ENCODE measurements at regions not wholly inside any gene's neighbourhood (a gene's known extent, or its start where the extent isn't known, plus 50 kb on each side); places are given as distances from the start of the nearest gene placed in this dataset.

- H3K23ac ChIP-seq (ENCODE audit: insufficient read length, low read depth, low read length): no peak overlapping the region
- no peak overlapping the region for H3K4me3 Mint-ChIP-seq
- H3K4me1 Mint-ChIP-seq: peaks cover 16% of the 10 kb centered on the region in 2 experiments
- no peak for TF ChIP-seq CTCF (conservative IDR thresholded peaks at IDR 0.05)
- H3K4me2 ChIP-seq (ENCODE audit: insufficient read depth, insufficient read length, low read length): no peak overlapping the region
- H3K4me1 ChIP-seq (ENCODE audit: insufficient read depth, low read length): peaks cover 6% of the 10 kb centered on the region
- no peak overlapping the region for H2BK20ac ChIP-seq (ENCODE audit: low read depth, low read length, poor library complexity, severe bottlenecking)
- no peaks in the 10 kb centered on the region for H3K79me1 ChIP-seq (ENCODE audit: insufficient read depth, low read depth, low read length, poor library complexity, severe bottlenecking)
- peaks cover 1 to 17% (median 7%) of the 10 kb centered on the region in 3 experiments; a peak in 5 of 7 replicates for H3K36me3 Mint-ChIP-seq (ENCODE audit: insufficient read depth in 1 of 3, low read depth in 3 of 3)
- H3K9me3 ChIP-seq (ENCODE audit: control insufficient read depth, low read depth, low read length): no peaks in the 10 kb centered on the region
- H3K27me3 Mint-ChIP-seq (ENCODE audit: low read depth): no peaks in the 10 kb centered on the region
- H2BK15ac ChIP-seq (ENCODE audit: low read depth, low read length): no peak overlapping the region
- H4K91ac ChIP-seq (ENCODE audit: insufficient read length, low read depth, low read length): no peak overlapping the region
- H4K5ac ChIP-seq (ENCODE audit: insufficient read length, low read depth, low read length): no peak overlapping the region
- no peak overlapping the region for H3K9ac ChIP-seq (ENCODE audit: extremely low read depth, insufficient read length, low read length)
- H3K9me3 Mint-ChIP-seq: peaks cover 8 to 23% of the 10 kb centered on the region in 2 experiments
- H3T11ph ChIP-seq (ENCODE audit: low read length): no peak overlapping the region
- no peak overlapping the region for H3K4ac ChIP-seq (ENCODE audit: low read depth, low read length)
- H3K27me3 ChIP-seq (ENCODE audit: insufficient read depth, low read length): no peaks in the 10 kb centered on the region
- DNase-seq: no peak
- no peak overlapping the region for H3K27ac Mint-ChIP-seq
- no peak overlapping the region for H4K8ac ChIP-seq (replicated peaks; ENCODE audit: insufficient read length, low read depth, low read length)
- H4K20me1 ChIP-seq (ENCODE audit: control insufficient read depth, insufficient read depth, insufficient read length): no peaks in the 10 kb centered on the region
- no peak overlapping the region for H2BK12ac ChIP-seq (ENCODE audit: insufficient read length, low read depth, low read length)
- H3K14ac ChIP-seq (ENCODE audit: insufficient read depth, low read length): no peak overlapping the region
- H3K56ac ChIP-seq (ENCODE audit: insufficient read length, low read depth, low read length): no peak overlapping the region
- no CpG with 5 or more reads among the region's 1 CpG for WGBS (ENCODE audit: extremely low coverage, insufficient read length, low lambda C conversion rate)
- no peak overlapping the region for H2BK5ac ChIP-seq (ENCODE audit: insufficient read length, low read length)
- H2AFZ ChIP-seq (ENCODE audit: low read length): no peak overlapping the region
- no peak overlapping the region for H2AK5ac ChIP-seq (ENCODE audit: insufficient read length, low read length)
- no peaks in the 10 kb centered on the region for H3K79me2 ChIP-seq (ENCODE audit: insufficient read depth, low read length)
- H3K23me2 ChIP-seq (ENCODE audit: insufficient read length, low read depth, low read length, poor library complexity, severe bottlenecking): no peaks in the 10 kb centered on the region
- no peak overlapping the region for H3K18ac ChIP-seq (ENCODE audit: insufficient read length, low read depth, low read length)
- no peak overlapping the region for H3K27ac ChIP-seq (ENCODE audit: insufficient read length, low read depth, low read length)
- H2BK120ac ChIP-seq (ENCODE audit: low read depth, low read length, poor library complexity, severe bottlenecking): no peak overlapping the region
These were observed 146.8 kb upstream of the B3GAT2 start for GRCh38 chr6:71103641-71104040.
